ENCODE measurements at regions not wholly inside any gene's neighbourhood (a gene's known extent, or its start where the extent isn't known, plus 50 kb on each side); places are given as distances from the start of the nearest gene placed in this dataset.

- DNase-seq = no peak
Measured at GRCh38 chr22:49600891-49601431, 226.7 kb downstream of the BRD1 start.

GRCh38 chr22:49600468-49600867 is 227.2 kb downstream of the BRD1 start:
- no peak for DNase-seq

GRCh38 chr22:49599691-49600455 is 227.8 kb downstream of the BRD1 start:
- DNase-seq = no peak

- DNase-seq = no peak
Measured at GRCh38 chr22:49599039-49599438, 228.6 kb downstream of the BRD1 start.

GRCh38 chr22:49598338-49598737 is 229.3 kb downstream of the BRD1 start:
- no peak for DNase-seq

- no peak for DNase-seq
Measured at GRCh38 chr22:49597428-49598039, 230.1 kb downstream of the BRD1 start.

GRCh38 chr22:49595465-49596078 is 232.1 kb downstream of the BRD1 start:
- no peak for DNase-seq

- no peak for DNase-seq
Measured at GRCh38 chr22:49594078-49594477, 233.6 kb downstream of the BRD1 start.

GRCh38 chr22:49593509-49593908 is 234.2 kb downstream of the BRD1 start:
- no peak for DNase-seq

GRCh38 chr22:49592780-49593501 is 234.7 kb downstream of the BRD1 start:
- no peak for DNase-seq

- DNase-seq = no peak
Measured at GRCh38 chr22:49590851-49591445, 236.7 kb downstream of the BRD1 start.

GRCh38 chr22:49590381-49590780 is 237.3 kb downstream of the BRD1 start:
- DNase-seq = no peak

- no peak for DNase-seq
Measured at GRCh38 chr22:49589811-49590210, 237.9 kb downstream of the BRD1 start.

- DNase-seq = no peak
Measured at GRCh38 chr22:49589301-49589700, 238.4 kb downstream of the BRD1 start.

- no peak for DNase-seq
Measured at GRCh38 chr22:49588739-49589138, 238.9 kb downstream of the BRD1 start.

GRCh38 chr22:49587987-49588386 is 239.7 kb downstream of the BRD1 start:
- no peak for DNase-seq

- no peak for DNase-seq
Measured at GRCh38 chr22:49587421-49587820, 240.3 kb downstream of the BRD1 start.

GRCh38 chr22:49586873-49587272 is 240.8 kb downstream of the BRD1 start:
- no peak for DNase-seq

GRCh38 chr22:49586244-49586748 is 241.4 kb downstream of the BRD1 start:
- no peak for DNase-seq

GRCh38 chr22:49585461-49586243 is 242.0 kb downstream of the BRD1 start:
- no peak for DNase-seq

- no peak for DNase-seq
Measured at GRCh38 chr22:49583886-49584505, 243.7 kb downstream of the BRD1 start.
